Ureter (tissue), 1 donor: ENCODE measurements at regions not wholly inside any gene's neighbourhood (a gene's known extent, or its start where the extent isn't known, plus 50 kb on each side); places are given as distances from the start of the nearest gene placed in this dataset.

Experiments used
- DNase-seq: peaks from one replicate; pipeline ENCODE4 v3.0.0-alpha.2; 2020; ENCODE audit warnings: low spot score
- donor health status: DM: yes; HTN: yes; CAD: no.

GRCh38 chr3:72344236-72344635 lies 504.0 kb downstream of the SHQ1 start:
- DNase-seq, result no peak

GRCh38 chr3:72343078-72343477 lies 505.2 kb downstream of the SHQ1 start:
- no peak for DNase-seq

GRCh38 chr3:72342450-72342849 lies 505.8 kb downstream of the SHQ1 start:
- no peak for DNase-seq

GRCh38 chr3:72341920-72342319 lies 506.3 kb downstream of the SHQ1 start:
- no peak for DNase-seq

- no peak for DNase-seq
Observed at GRCh38 chr3:72341380-72341770, 506.9 kb downstream of the SHQ1 start.

- no peak for DNase-seq
Observed at GRCh38 chr3:72340476-72341379, 507.5 kb downstream of the SHQ1 start.

- DNase-seq, result no peak
Observed at GRCh38 chr3:72340056-72340455, 508.2 kb downstream of the SHQ1 start.

GRCh38 chr3:72339670-72340030 lies 508.6 kb downstream of the SHQ1 start:
- DNase-seq, result no peak

GRCh38 chr3:72338942-72339669 lies 509.1 kb downstream of the SHQ1 start:
- DNase-seq, result peak; percentile 84

- DNase-seq, result no peak
Observed at GRCh38 chr3:72338082-72338941, 509.9 kb downstream of the SHQ1 start.

- no peak for DNase-seq
Observed at GRCh38 chr3:72337480-72337855, 510.8 kb downstream of the SHQ1 start.

- DNase-seq, result peak; percentile 89
Observed at GRCh38 chr3:72336821-72337479, 511.3 kb downstream of the SHQ1 start.

GRCh38 chr3:72336114-72336651 lies 512.1 kb downstream of the SHQ1 start:
- no peak for DNase-seq

GRCh38 chr3:72335458-72336095 lies 512.7 kb downstream of the SHQ1 start:
- DNase-seq, result no peak

- no peak for DNase-seq
Observed at GRCh38 chr3:72334681-72335457, 513.4 kb downstream of the SHQ1 start.

- DNase-seq, result no peak
Observed at GRCh38 chr3:72332689-72333088, 515.6 kb downstream of the SHQ1 start.

- no peak for DNase-seq
Observed at GRCh38 chr3:72332036-72332435, 516.2 kb downstream of the SHQ1 start.

GRCh38 chr3:72331076-72331475 lies 517.2 kb downstream of the SHQ1 start:
- no peak for DNase-seq

GRCh38 chr3:72329354-72329753 lies 518.9 kb downstream of the SHQ1 start:
- peak; percentile 61 for DNase-seq

- DNase-seq, result no peak
Observed at GRCh38 chr3:72328755-72329277, 519.4 kb downstream of the SHQ1 start.
